ENCODE measurements at regions not wholly inside any gene's neighbourhood (a gene's known extent, or its start where the extent isn't known, plus 50 kb on each side); places are given as distances from the start of the nearest gene placed in this dataset.
"Not testable (repeated sequence)": the region's sequence is repeated elsewhere in the genome, so short reads cannot be mapped to it uniquely, and the experiment has no call there.

DNA sequence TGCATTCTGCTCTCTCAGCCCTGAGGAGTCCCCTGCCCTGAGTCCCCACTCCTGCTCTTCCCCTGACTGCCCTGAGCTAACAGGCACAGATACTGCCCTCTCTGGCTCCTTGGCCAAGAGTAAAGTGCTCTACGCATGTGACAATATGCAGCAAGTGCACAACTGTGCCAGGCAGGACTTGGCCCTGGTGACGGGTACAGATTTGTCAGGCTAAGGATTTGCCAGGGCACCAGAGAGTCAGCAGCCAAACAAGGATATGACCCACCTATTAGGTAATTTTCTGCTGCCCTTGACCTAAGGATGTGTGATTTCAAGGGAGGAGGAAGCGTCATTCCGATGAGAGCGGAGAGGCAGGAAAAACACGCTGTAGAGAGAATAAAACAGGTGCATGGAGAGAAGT is 339.0 kb downstream of the PTPRU start:
- DNase-seq (ENCODE audit: low read depth, low spot score) = no peak

DNA sequence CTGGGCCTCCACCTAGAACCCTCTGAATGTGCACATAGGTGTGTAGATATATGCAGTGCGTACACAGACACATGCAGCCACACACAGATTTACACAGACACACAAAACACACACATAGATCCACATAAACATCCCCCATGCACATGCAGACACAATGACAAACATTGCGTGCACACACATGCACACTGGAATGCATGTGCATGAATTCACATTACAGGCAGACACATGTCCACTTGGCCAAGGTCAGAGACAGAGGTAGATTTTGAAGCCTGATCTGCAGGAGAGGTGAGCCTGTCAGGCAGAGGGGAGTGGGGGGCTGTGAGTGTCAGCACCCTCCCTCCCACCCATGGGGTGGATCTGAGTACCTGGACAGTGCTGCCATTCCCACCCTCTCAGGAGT is 338.5 kb downstream of the PTPRU start:
- no peak for DNase-seq (ENCODE audit: low read depth, low spot score)

- DNase-seq (ENCODE audit: low read depth, low spot score) = no peak
Measured at GRCh38 chr1:29569971-29570634, 333.8 kb downstream of the PTPRU start.

- no peak for DNase-seq (ENCODE audit: low read depth, low spot score)
Measured at GRCh38 chr1:29567257-29567656, 330.9 kb downstream of the PTPRU start.

GRCh38 chr1:29565490-29565889 is 329.2 kb downstream of the PTPRU start:
- no peak for DNase-seq (ENCODE audit: low read depth, low spot score)

DNA sequence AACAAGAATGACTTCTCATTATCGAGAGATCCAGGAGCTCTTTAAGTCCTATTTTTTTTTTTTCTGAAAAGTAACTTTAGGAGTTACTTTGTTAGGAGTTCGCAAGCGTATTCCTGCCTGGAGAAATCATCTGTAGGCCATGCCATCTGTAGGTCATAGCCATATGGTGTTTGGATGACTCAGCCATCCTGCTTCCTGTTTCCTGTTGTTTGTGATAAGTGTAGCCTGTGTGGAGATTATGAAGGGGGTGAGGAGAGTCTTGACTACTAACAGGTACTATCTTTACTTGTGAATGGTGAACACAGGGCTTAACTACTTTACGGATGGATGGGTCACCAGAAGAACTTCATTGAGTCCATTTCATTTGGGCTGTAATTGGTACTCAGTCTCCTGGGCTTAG is 327.2 kb downstream of the PTPRU start:
- no peak for DNase-seq (ENCODE audit: low read depth, low spot score)

- DNase-seq (ENCODE audit: low read depth, low spot score) = no peak
Measured at GRCh38 chr1:29563092-29563491, 326.8 kb downstream of the PTPRU start.

DNA sequence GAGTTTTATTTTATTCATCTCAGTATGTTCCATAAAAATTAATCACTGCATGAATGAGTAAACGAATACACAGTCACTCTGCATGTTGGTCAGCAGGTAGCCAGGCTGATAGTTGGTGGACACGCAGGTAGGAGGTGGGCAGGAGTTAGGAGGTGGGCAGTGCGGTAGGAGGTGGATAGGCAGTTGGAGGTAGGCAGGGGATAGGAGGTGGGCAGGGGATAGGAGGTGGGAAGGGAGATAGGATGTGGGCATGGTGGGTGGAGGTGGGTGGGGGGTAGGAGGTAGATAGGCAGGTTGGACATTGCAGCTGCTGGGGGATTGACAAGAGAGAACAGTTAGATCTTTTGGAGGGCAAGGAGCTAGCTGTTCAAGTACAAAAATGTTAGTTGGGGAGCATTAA is 322.7 kb downstream of the PTPRU start:
- no peak for DNase-seq (ENCODE audit: low read depth, low spot score)

- DNase-seq (ENCODE audit: low read depth, low spot score) = no peak
Measured at GRCh38 chr1:29557701-29558600, 321.6 kb downstream of the PTPRU start.

DNA sequence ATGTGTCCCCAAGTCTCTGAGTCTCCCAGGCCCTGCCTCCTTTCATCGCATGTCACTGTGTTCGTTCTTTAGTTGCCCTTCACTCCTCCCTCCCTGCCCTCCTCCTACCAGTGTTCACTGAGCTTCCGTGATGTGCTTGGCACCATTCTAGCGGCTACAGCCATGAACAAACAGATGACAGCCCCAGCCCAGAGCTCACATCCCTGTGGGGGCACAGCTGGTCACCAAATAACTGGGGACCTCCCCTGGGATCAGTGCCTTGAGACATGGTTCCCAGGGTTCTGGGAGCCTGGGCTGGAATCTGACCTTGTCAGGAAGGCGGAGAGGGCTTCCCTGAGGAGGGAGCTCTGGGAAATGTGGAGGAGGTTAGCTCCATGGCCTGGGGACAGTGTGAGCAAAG is 320.7 kb downstream of the PTPRU start:
- no peak for DNase-seq (ENCODE audit: low read depth, low spot score)

DNA sequence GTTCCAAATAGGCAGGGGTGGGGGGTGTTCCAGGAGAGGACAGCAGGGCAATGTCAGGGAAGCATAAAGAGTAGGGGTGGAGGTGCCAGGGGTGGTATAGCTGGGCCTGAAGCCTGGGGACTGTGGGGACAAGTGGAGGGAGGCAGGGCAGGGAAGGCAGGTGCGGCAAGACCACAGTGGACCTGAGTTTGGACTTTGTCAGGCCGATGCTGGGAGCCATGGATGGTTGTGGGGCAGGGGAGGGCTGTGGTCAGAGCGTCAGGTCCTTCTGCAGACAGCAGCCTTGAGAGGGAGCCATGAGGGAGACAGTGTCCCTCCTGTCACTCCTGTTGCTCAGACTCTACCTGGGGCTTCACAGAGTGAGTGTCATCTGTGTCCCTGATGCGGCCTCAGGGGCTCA is 320.3 kb downstream of the PTPRU start:
- no peak for DNase-seq (ENCODE audit: low read depth, low spot score)

DNA sequence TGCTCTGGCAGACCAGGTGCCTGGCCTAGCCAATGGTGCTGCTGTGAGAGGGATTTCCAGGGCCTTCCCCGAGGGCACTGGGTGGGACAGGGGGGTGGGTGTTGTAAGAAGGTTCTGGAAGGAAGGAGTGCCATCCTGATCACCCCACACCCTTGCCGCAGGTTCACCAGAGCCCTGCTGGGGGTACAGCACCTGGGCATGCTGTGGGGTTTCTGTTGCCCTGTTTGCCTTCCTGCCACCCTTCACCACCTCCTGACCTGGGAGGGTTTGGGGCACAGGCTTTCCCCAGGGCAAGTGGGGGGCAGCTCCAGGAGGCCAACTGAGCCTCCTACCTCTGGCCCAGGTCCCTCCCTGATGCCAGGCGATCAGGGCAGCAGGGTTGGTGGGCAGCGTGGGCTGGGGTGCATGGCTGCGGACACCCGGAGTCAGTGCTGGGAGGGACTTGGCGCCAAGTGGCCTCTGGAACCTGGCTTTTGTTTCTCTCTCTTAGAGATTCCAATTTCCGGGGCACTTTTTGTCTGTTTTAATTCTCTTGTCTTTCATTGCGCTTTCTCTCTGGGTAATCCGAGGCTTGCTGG is 318.8 kb downstream of the PTPRU start:
- DNase-seq (ENCODE audit: low read depth, low spot score) = no peak

- no peak for DNase-seq (ENCODE audit: low read depth, low spot score)
Measured at GRCh38 chr1:29554208-29554778, 318.0 kb downstream of the PTPRU start.

DNA sequence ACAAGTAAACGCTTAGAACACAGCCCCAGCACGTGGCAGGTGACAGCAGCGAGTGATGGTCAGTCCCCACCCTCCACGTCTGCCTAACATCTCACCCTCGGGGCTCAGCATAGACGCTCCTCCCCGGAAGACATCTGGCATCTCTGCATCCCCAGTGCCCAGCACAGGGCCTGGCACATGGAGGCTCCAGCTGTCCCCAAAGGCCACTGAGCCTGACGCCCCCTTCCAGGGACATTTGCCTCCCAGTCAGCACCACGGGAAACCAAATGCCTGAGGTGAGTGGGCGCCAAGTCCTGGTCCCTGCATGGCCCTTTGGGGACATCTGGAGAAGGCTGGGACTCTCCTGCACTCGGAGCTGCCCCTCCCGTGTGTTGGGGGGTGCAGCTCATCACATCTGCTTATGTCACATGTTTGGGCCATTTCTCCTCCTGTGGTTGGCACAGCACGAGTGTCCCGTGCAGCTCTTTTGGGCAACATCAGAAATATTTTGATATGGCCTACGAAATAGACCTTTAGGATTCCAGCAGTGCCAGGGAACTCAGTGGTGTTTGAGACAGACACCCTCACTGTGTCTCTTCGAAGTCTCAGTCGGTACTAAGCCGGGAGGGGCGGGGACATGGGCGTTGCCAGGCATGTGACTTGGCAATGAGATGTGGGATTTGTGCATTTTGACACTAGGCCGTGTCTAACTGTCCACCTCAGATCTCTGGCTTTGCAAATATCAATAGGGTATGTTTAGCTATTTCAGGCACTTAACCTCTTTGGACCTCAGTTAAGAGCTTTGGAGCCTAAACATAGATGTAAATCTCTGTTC is 315.0 kb downstream of the PTPRU start:
- no peak for DNase-seq (ENCODE audit: low read depth, low spot score)

GRCh38 chr1:29550119-29550841 is 314.0 kb downstream of the PTPRU start:
- DNase-seq (ENCODE audit: low read depth, low spot score) = no peak

- not testable (repeated sequence) for DNase-seq (ENCODE audit: low read depth, low spot score)
Measured at GRCh38 chr1:29549728-29550118, 313.4 kb downstream of the PTPRU start.

DNA sequence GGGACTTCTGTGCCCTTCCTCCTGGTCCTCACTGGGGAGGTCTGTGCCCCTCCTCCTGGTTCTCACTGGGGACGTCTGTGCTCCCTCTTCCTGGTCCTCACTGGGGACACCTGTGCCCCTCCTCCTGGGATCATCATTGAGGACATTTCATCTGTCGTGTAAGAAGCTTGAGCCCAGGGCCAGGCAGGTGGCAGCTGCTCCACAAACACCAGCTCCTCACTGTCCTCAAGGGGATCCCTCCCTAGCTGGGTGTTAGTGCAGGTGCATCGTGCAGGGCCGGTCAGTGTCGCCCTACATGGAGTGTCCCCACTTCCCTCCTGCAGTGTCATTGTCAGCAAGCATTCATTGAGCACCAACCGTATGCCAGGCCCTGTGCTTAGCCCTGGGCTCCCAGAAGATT is 312.7 kb downstream of the PTPRU start:
- no peak for DNase-seq (ENCODE audit: low read depth, low spot score)

DNA sequence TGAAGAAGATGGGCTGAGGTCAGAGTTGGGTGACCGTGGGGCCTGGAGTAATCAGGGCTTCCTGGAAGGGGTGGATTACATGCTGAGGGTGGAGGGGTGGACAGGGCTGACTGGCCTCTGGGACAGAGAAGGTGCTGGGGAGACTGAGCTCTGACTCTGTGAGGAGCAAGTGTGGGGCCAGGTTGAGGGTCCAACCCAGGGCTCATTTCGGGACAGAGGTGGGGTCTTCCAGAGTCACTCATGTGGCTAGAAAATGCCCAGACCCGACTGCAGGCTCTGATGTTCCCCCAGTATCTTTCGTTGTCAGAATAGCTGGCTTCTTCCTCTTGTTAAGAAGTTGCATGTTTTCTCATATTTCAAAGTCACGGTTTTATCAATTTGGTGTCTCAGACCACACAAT is 311.8 kb downstream of the PTPRU start:
- no peak for DNase-seq (ENCODE audit: low read depth, low spot score)

DNA sequence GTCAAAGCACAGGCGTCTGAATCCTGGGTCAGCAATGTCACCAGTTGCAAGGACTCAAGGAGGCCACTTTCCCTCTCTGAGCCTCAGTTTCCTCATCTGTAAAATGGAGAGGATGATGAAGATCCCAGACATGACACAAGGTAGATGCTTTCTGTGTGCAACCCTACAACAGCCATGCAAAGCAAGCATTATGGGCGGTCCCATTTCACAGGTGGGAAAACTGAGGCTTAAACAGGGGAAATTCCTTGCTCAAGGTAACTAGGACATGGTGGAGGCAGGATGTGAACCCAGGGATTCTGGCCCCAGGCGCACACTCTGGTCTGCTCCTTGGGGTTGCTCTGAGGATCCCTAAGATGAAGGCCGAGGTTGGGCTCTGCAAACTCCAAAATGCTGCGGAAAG is 311.0 kb downstream of the PTPRU start:
- DNase-seq (ENCODE audit: low read depth, low spot score) = no peak

DNA sequence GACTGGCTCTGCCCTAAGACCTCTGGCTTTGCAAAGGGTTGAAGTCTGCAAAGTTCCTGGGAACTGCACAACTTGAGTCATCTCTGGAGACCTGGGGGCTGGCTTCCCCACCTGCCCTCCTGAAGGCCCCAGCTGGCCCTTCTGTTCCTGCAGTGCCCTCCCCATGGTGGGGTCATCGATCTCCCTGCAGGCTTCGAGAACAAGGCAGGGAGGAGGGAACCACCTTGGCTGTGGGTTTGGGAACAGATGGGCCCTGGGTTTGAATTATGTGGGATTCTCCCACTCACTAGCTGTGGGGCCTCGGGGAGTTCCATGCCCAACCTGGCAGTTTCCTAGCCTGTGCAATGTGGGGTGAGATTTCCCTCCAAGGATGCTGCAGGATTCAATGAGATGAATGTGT is 310.2 kb downstream of the PTPRU start:
- no peak for DNase-seq (ENCODE audit: low read depth, low spot score)

GRCh38 chr1:29544406-29544805 is 308.1 kb downstream of the PTPRU start:
- DNase-seq (ENCODE audit: low read depth, low spot score) = no peak

Measured in activated CD4-positive, CD25-positive, alpha-beta regulatory T cell treated with anti-CD3 and anti-CD28 coated beads, Interleukin-2, amount 50 U/mL, for 16 hours (primary cell).